Loucy (cell line): ENCODE measurements at regions not wholly inside any gene's neighbourhood (a gene's known extent, or its start where the extent isn't known, plus 50 kb on each side); places are given as distances from the start of the nearest gene placed in this dataset.

Experiments
- H2AFZ ChIP-seq: fragments of 200-600 bp; sonication (generic); 2 replicates; pipeline ENCODE4 v1.6.0; 2016; ENCODE audit warnings: antibody characterized with exemption, mild to moderate bottlenecking, low read length, moderate library complexity
- H3F3A ChIP-seq: fragments of 200-600 bp; 2 replicates; pipeline ENCODE4 v1.6.0; 2016; ENCODE audit warnings: antibody characterized with exemption, low read depth, mild to moderate bottlenecking
- H3K27me3 ChIP-seq: fragments of 200-600 bp; sonication (generic); 2 replicates; pipeline ENCODE4 v1.6.1; 2014; ENCODE audit warnings: low read length, mild to moderate bottlenecking; ENCODE audit not compliant: insufficient read depth, poor library complexity, severe bottlenecking
- H3K36me3 ChIP-seq: fragments of 200-600 bp; sonication (generic); 2 replicates; pipeline ENCODE4 v1.6.1; 2016; ENCODE audit warnings: low read length; ENCODE audit not compliant: insufficient read depth
- H3K4me1 ChIP-seq: fragments of 200-600 bp; sonication (generic); 2 replicates; pipeline ENCODE4 v1.5.1; 2014; ENCODE audit warnings: low read length, mild to moderate bottlenecking; ENCODE audit not compliant: insufficient read depth, poor library complexity, severe bottlenecking
- H3K4me2 ChIP-seq: fragments of 200-600 bp; sonication (generic); 2 replicates; pipeline ENCODE4 v1.6.0; 2014; ENCODE audit warnings: antibody characterized with exemption, low read length, low read depth, mild to moderate bottlenecking; ENCODE audit not compliant: poor library complexity, severe bottlenecking
- H3K4me3 ChIP-seq: fragments of 200-600 bp; sonication (generic); 2 replicates; pipeline ENCODE4 v1.5.1; 2014; ENCODE audit warnings: low read length, mild to moderate bottlenecking, mixed read lengths; ENCODE audit not compliant: poor library complexity, severe bottlenecking
- H3K79me2 ChIP-seq: fragments of 200-600 bp; sonication (generic); 2 replicates; pipeline ENCODE4 v1.6.1; 2014; ENCODE audit warnings: low read length; ENCODE audit not compliant: insufficient read depth
- H3K9ac ChIP-seq: fragments of 200-600 bp; sonication (generic); 2 replicates; pipeline ENCODE4 v1.6.0; 2014; ENCODE audit warnings: mild to moderate bottlenecking, low read depth, low read length, moderate library complexity; ENCODE audit not compliant: poor library complexity, severe bottlenecking
- H3K9me2 ChIP-seq: fragments of 200-600 bp; sonication (generic); replicated peaks from 2 replicates; pipeline ENCODE4 v1.6.1; 2016; ENCODE audit warnings: low read depth, low read length, mixed read lengths
- H3K9me3 ChIP-seq: fragments of 200-600 bp; sonication (generic); 2 replicates; pipeline ENCODE4 v1.6.1; 2014; ENCODE audit warnings: mild to moderate bottlenecking, antibody characterized with exemption, low read length, low read depth; ENCODE audit not compliant: insufficient read depth
- H4K20me1 ChIP-seq: fragments of 200-600 bp; sonication (generic); 2 replicates; pipeline ENCODE4 v1.6.0; 2014; ENCODE audit warnings: antibody characterized with exemption, low read length, mild to moderate bottlenecking; ENCODE audit not compliant: insufficient read depth, poor library complexity, severe bottlenecking
- CTCF ChIP-seq: fragments of 200-600 bp; sonication (generic); conservative IDR thresholded peaks from 2 replicates; pipeline ENCODE4 v1.5.1; 2014; ENCODE audit warnings: mild to moderate bottlenecking, antibody characterized with exemption, low read length
- EZH2phosphoT487 ChIP-seq: fragments of 200-600 bp; IDR thresholded peaks from 2 replicates; pipeline ENCODE4 v1.6.1; 2018; ENCODE audit warnings: antibody characterized with exemption, mild to moderate bottlenecking, moderate library complexity, borderline replicate concordance

GRCh38 chr1:57908147-57908890, 484.5 kb upstream of the DAB1 start:
- no peak for TF ChIP-seq EZH2phosphoT487
- TF ChIP-seq CTCF = no peak
- Histone ChIP-seq H4K20me1 (no peaks in the 10 kb centered on the region), H3K36me3 (no peaks in the 10 kb centered on the region), H3K4me2 (no peak overlapping the region), H3K9me2 (no peaks in the 10 kb centered on the region), H3K9ac (no peak overlapping the region), H3K4me3 (no peak overlapping the region), H2AFZ (no peak overlapping the region), H3F3A (no peaks in the 10 kb centered on the region), H3K4me1 (peaks cover 6% of the 10 kb centered on the region), H3K79me2 (no peaks in the 10 kb centered on the region), H3K27me3 (no peaks in the 10 kb centered on the region), H3K9me3 (no peaks in the 10 kb centered on the region)

GRCh38 chr1:57901208-57901919, 477.5 kb upstream of the DAB1 start:
- Histone ChIP-seq H3K9me3 (no peaks in the 10 kb centered on the region), H3K36me3 (no peaks in the 10 kb centered on the region), H3K4me2 (no peak overlapping the region)

GRCh38 chr1:57898531-57898930, 474.7 kb upstream of the DAB1 start:
- Histone ChIP-seq H3K4me1 (no peaks in the 10 kb centered on the region), H3K9me2 (no peaks in the 10 kb centered on the region), H3K79me2 (no peaks in the 10 kb centered on the region), H2AFZ (no peak overlapping the region), H3K36me3 (no peaks in the 10 kb centered on the region), H3K27me3 (no peaks in the 10 kb centered on the region), H3K4me3 (no peak overlapping the region), H3K9ac (no peak overlapping the region), H3K4me2 (no peak overlapping the region), H3F3A (no peaks in the 10 kb centered on the region), H4K20me1 (no peaks in the 10 kb centered on the region), H3K9me3 (no peaks in the 10 kb centered on the region)
- no peak for TF ChIP-seq CTCF
- TF ChIP-seq EZH2phosphoT487 = no peak

More at GRCh38 chr1:57901208-57901919, 477.5 kb upstream of the DAB1 start:
- Histone ChIP-seq H3F3A (no peaks in the 10 kb centered on the region), H3K79me2 (no peaks in the 10 kb centered on the region), H3K27me3 (no peaks in the 10 kb centered on the region), H3K9me2 (no peaks in the 10 kb centered on the region), H3K9ac (no peak overlapping the region), H3K4me3 (no peak overlapping the region), H4K20me1 (no peaks in the 10 kb centered on the region), H2AFZ (no peak overlapping the region), H3K4me1 (peaks cover 5% of the 10 kb centered on the region)
- no peak for TF ChIP-seq EZH2phosphoT487
- TF ChIP-seq CTCF = no peak
